ENCODE measurements at regions not wholly inside any gene's neighbourhood (a gene's known extent, or its start where the extent isn't known, plus 50 kb on each side); places are given as distances from the start of the nearest gene placed in this dataset.

GRCh38 chr11:26830218-26830617 is 108.4 kb upstream of the SLC5A12 start:
- no peak for TF ChIP-seq CTCF (conservative IDR thresholded peaks at IDR 0.05)
- TF ChIP-seq ZFX (IDR thresholded peaks at IDR 0.05): no peak
